Fibroblast of lung (primary cell): ENCODE measurements at regions not wholly inside any gene's neighbourhood (a gene's known extent, or its start where the extent isn't known, plus 50 kb on each side); places are given as distances from the start of the nearest gene placed in this dataset.
"Not testable (repeated sequence)": the region's sequence is repeated elsewhere in the genome, so short reads cannot be mapped to it uniquely, and the experiment has no call there.

Source experiments
- DNase-seq, 2 donors: peaks; one replicate each; pipeline versions ENCODE4 v3.0.0 to v3.0.0-alpha.2; 2010; ENCODE audit warnings: low read depth in 2 of 2
- H2AFZ ChIP-seq: 2 replicates; pipeline ENCODE4 v1.5.1; 2012; ENCODE audit warnings: low read length, control low read depth, inconsistent platforms
- H3K27ac ChIP-seq: 2 replicates; pipeline ENCODE4 v1.5.1; 2011; ENCODE audit warnings: low read length, control low read depth; ENCODE audit not compliant: insufficient read depth
- H3K27me3 ChIP-seq: 2 replicates; pipeline ENCODE4 v1.5.1; 2011; ENCODE audit warnings: mild to moderate bottlenecking, low read length; ENCODE audit not compliant: control insufficient read depth, insufficient read depth
- H3K36me3 ChIP-seq: 2 replicates; pipeline ENCODE4 v1.5.1; 2011; ENCODE audit warnings: low read length; ENCODE audit not compliant: control insufficient read depth, insufficient read depth
- H3K4me1 ChIP-seq: 2 replicates; pipeline ENCODE4 v1.5.1; 2011; ENCODE audit warnings: low read length; ENCODE audit not compliant: control insufficient read depth, insufficient read depth; ENCODE audit errors: extremely low read depth
- H3K4me2 ChIP-seq: 2 replicates; pipeline ENCODE4 v1.5.1; 2011; ENCODE audit warnings: low read length, control low read depth; ENCODE audit not compliant: insufficient read depth; ENCODE audit errors: extremely low read depth
- H3K4me3 ChIP-seq, 4 experiments: fragments of 200-600 bp in 1 of 4; sonication (generic) in 1 of 4; replicated peaks in 1 of 4; 2 replicates each; pipeline ENCODE4 v1.5.1; 2011 to 2016; ENCODE audit warnings: low read length in 4 of 4, low read depth in 3 of 4, mild to moderate bottlenecking in 3 of 4, control low read depth in 2 of 4, inconsistent platforms in 1 of 4, mixed read lengths in 1 of 4; ENCODE audit not compliant: insufficient read depth in 1 of 4; ENCODE audit errors: control extremely low read depth in 1 of 4
- H3K79me2 ChIP-seq: 2 replicates; pipeline ENCODE4 v1.5.1; 2012; ENCODE audit warnings: mild to moderate bottlenecking, low read length, inconsistent platforms; ENCODE audit not compliant: control insufficient read depth, insufficient read depth
- H3K9ac ChIP-seq: 2 replicates; pipeline ENCODE4 v1.5.1; 2011; ENCODE audit warnings: mild to moderate bottlenecking, low read length, control low read depth; ENCODE audit not compliant: insufficient read depth
- H3K9me3 ChIP-seq: 2 replicates; pipeline ENCODE4 v1.5.1; 2012; ENCODE audit warnings: low read depth, low read length; ENCODE audit not compliant: control insufficient read depth, insufficient read depth
- H4K20me1 ChIP-seq: 2 replicates; pipeline ENCODE4 v1.5.1; 2011; ENCODE audit warnings: low read length; ENCODE audit not compliant: control insufficient read depth, insufficient read depth; ENCODE audit errors: extremely low read depth
- CTCF ChIP-seq, 2 donors: IDR thresholded peaks in 1 of 2; conservative IDR thresholded peaks in 1 of 2; 1 replicate in 1 of 2; 2 replicates in 1 of 2; pipeline ENCODE4 v1.5.1; 2011 to 2012; ENCODE audit warnings: low read length in 2 of 2, control low read depth in 1 of 2, inconsistent platforms in 1 of 2, low read depth in 1 of 2, mild to moderate bottlenecking in 1 of 2
- EZH2 ChIP-seq: IDR thresholded peaks from 2 replicates; pipeline ENCODE4 v1.5.1; 2012; ENCODE audit warnings: low read length, control low read depth, mild to moderate bottlenecking; ENCODE audit errors: missing control alignments

- Histone ChIP-seq H3K79me2 (no peaks in the 10 kb centered on the region), H3K9me3 (no peaks in the 10 kb centered on the region), H3K4me3 (no peak overlapping the region), H3K4me1 (no peaks in the 10 kb centered on the region), H3K27ac (no peak overlapping the region), H3K27me3 (no peaks in the 10 kb centered on the region), H4K20me1 (no peaks in the 10 kb centered on the region), H3K4me2 (no peak overlapping the region), H3K9ac (no peak overlapping the region), H3K36me3 (no peaks in the 10 kb centered on the region), H2AFZ (no peak overlapping the region)
- DNase-seq: no peak
- TF ChIP-seq CTCF (conservative IDR thresholded peaks at IDR 0.05 in 1 of 2, IDR thresholded peaks at IDR 0.05 in 1 of 2; ENCODE audit: low read depth in 1 of 2, low read length in 2 of 2): no peak
- no peak for TF ChIP-seq EZH2
Observed at GRCh38 chr12:131428091-131428685, 282.7 kb upstream of the SFSWAP start.

- not testable (repeated sequence) for DNase-seq, H3K4me3 ChIP-seq, H3K27me3 ChIP-seq, H3K9me3 ChIP-seq, H2AFZ ChIP-seq, H3K27ac ChIP-seq, H3K9ac ChIP-seq, H3K4me2 ChIP-seq, H3K79me2 ChIP-seq, H4K20me1 ChIP-seq, H3K4me1 ChIP-seq, H3K36me3 ChIP-seq
Observed at GRCh38 chr12:131429221-131429620, 281.7 kb upstream of the SFSWAP start.

- not testable (repeated sequence) for DNase-seq, H3K9me3 ChIP-seq, H3K4me3 ChIP-seq, H3K79me2 ChIP-seq, H3K4me2 ChIP-seq, H3K9ac ChIP-seq, H4K20me1 ChIP-seq, H3K36me3 ChIP-seq, H3K4me1 ChIP-seq, H3K27me3 ChIP-seq, H2AFZ ChIP-seq, H3K27ac ChIP-seq
Observed at GRCh38 chr12:131429697-131430096, 281.2 kb upstream of the SFSWAP start.

GRCh38 chr12:131430158-131430742 lies 280.6 kb upstream of the SFSWAP start:
- Histone ChIP-seq H3K9ac (no peak overlapping the region), H3K9me3 (no peaks in the 10 kb centered on the region), H2AFZ (no peak overlapping the region), H3K27ac (no peak overlapping the region), H3K79me2 (no peaks in the 10 kb centered on the region), H3K4me3 (no peak overlapping the region), H4K20me1 (no peaks in the 10 kb centered on the region), H3K36me3 (no peaks in the 10 kb centered on the region), H3K27me3 (no peaks in the 10 kb centered on the region), H3K4me2 (no peak overlapping the region), H3K4me1 (no peaks in the 10 kb centered on the region)
- no peak for TF ChIP-seq EZH2
- no peak for TF ChIP-seq CTCF (conservative IDR thresholded peaks at IDR 0.05 in 1 of 2, IDR thresholded peaks at IDR 0.05 in 1 of 2; ENCODE audit: low read depth in 1 of 2, low read length in 2 of 2)
- no peak for DNase-seq

GRCh38 chr12:131431126-131431655 lies 279.7 kb upstream of the SFSWAP start:
- not testable (repeated sequence) for H2AFZ ChIP-seq, H4K20me1 ChIP-seq, H3K9me3 ChIP-seq, H3K27me3 ChIP-seq, H3K4me1 ChIP-seq, H3K36me3 ChIP-seq, H3K27ac ChIP-seq, H3K4me2 ChIP-seq, H3K79me2 ChIP-seq, H3K9ac ChIP-seq, DNase-seq, H3K4me3 ChIP-seq
